D721Med (cell line): ENCODE measurements at regions not wholly inside any gene's neighbourhood (a gene's known extent, or its start where the extent isn't known, plus 50 kb on each side); places are given as distances from the start of the nearest gene placed in this dataset.

ENCODE experiments used
- DNase-seq: peaks from one replicate; pipeline ENCODE4 v3.0.0; 2011; ENCODE audit warnings: low spot score; ENCODE audit not compliant: insufficient read length
- FAIRE-seq: peaks from 2 replicates; lab custom pipeline; 2011; peaks lifted over from hg19 to GRCh38; lab: Jason Lieb, UNC
- CTCF ChIP-seq: IDR thresholded peaks from 2 replicates; pipeline ENCODE4 v1.5.1; 2012; ENCODE audit warnings: mild to moderate bottlenecking, control low read depth; ENCODE audit not compliant: insufficient read depth; ENCODE audit errors: missing control alignments

DNA sequence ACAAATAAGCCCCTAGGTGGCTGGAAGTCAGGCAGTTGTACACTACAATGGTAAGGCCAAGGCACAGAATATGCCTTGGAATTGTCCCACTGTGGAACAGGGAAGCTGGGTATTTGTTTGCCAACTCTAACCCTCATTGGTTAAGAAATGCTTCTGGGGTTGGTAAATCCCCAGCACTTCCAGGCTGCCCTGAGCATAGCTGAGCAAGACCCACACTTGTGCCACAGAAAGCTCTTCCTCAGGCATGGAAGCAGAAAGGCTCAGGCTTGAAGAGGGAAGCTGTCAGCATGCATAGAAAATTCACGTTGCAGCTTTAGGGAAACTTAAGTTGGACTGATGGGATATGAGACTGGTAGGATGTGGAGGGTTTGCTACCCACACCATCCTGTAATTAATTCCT, 86.9 kb upstream of the PLCL2 start:
- DNase-seq (no peak), FAIRE-seq (no peak)
- no peak for TF ChIP-seq CTCF

DNA sequence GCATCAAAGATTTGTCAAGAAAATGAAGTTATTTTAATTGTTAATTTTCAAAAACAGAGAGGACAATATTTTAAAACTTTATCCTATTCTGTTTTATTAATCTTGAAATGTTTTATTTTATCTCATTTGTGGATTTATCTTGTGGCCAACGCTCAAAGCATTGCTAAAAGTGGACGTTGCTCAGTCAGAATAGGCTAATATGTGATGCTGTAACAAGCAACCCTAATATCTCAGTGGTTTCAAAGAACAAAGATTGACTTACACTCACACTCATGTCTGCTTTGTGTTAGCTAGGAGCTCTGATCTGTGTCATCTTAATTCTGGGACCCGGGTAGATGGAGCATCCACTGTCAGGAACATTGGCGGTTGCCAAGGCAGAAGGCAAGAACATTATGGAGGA, 86.0 kb upstream of the PLCL2 start:
- DNase-seq (no peak), FAIRE-seq (no peak)
- no peak for TF ChIP-seq CTCF

DNA sequence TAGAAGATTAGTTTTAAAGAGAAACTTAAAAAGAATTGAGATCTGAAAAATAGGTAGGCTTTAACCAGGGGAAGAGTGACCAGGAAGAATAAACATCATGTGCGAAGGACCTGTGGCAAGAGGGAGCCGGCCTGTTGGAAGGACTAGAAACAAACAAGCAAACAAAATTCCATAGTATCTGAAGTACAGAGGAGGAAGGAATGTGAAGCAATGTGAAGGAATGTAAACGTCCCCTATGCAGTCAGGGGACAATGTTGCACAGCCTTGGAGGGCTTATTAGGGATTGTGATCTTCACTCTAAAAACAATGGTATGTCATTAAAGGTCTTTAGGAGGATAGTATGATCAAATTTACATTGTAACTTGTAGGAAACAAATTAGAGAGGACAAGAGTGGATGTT, 84.4 kb upstream of the PLCL2 start:
- FAIRE-seq (peak; percentile 80), DNase-seq (no peak)
- TF ChIP-seq CTCF: no peak

GRCh38 chr3:16801223-16801622, 83.5 kb upstream of the PLCL2 start:
- no peak for TF ChIP-seq CTCF
- FAIRE-seq (no peak), DNase-seq (no peak)

DNA sequence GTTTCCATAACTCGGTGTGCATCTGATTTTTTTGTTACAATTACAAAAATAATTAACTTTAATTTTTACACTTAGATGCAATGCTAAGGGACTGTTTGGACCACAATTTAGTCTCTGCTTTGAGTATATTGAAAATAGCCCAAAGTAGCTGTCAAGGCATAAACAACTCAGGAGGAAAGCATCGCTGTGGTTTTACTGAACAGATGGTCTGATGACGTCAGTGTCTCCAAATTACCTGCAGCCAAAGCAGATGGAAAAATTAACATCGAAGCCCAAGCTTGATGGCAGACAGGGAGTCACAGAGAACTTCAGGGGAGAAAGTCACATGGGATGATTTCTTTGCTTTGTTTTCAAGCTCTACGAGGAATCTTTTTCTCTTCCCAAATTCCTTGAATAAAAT, 83.1 kb upstream of the PLCL2 start:
- peak; percentile 98 for FAIRE-seq
- no peak for DNase-seq
- no peak for TF ChIP-seq CTCF

- no peak for TF ChIP-seq CTCF
- DNase-seq (no peak), FAIRE-seq (peak; percentile 85)
Measured at GRCh38 chr3:16802389-16802788, 82.4 kb upstream of the PLCL2 start.

- DNase-seq: no peak
Measured at GRCh38 chr3:16803019-16803418, 81.7 kb upstream of the PLCL2 start.

More at GRCh38 chr3:16803019-16803418, 81.7 kb upstream of the PLCL2 start:
- no peak for TF ChIP-seq CTCF
- peak; percentile 91 for FAIRE-seq
